NB4 (cell line): ENCODE measurements at regions not wholly inside any gene's neighbourhood (a gene's known extent, or its start where the extent isn't known, plus 50 kb on each side); places are given as distances from the start of the nearest gene placed in this dataset.

Experiments used
- CTCF ChIP-seq: IDR thresholded peaks from one replicate; pipeline ENCODE4 v1.5.1; 2012; ENCODE audit warnings: low read depth, low read length
- MAX ChIP-seq: IDR thresholded peaks from 2 replicates; pipeline ENCODE4 v1.6.1; 2011; ENCODE audit warnings: low read depth, low read length
- MYC ChIP-seq: IDR thresholded peaks from 2 replicates; pipeline ENCODE4 v1.6.1; 2011; ENCODE audit warnings: low read depth, low read length
- POLR2A ChIP-seq: IDR thresholded peaks from 2 replicates; pipeline ENCODE4 v1.6.1; 2011; ENCODE audit warnings: mild to moderate bottlenecking; ENCODE audit not compliant: insufficient read length; ENCODE audit errors: extremely low read depth

- TF ChIP-seq POLR2A (no peak), CTCF (no peak), MAX (no peak), MYC (peak; percentile 54; the same call in 1 of the 2 replicates)
These were observed 80.4 kb upstream of the PRSS3 start for GRCh38 chr9:33714989-33715388.
